ENCODE measurements at regions not wholly inside any gene's neighbourhood (a gene's known extent, or its start where the extent isn't known, plus 50 kb on each side); places are given as distances from the start of the nearest gene placed in this dataset.
A peak's percentile ranks its signal among the peaks of the same experiment; 100 is the strongest.

- Histone ChIP-seq H4K5ac (ENCODE audit: insufficient read length, low read depth, low read length) (no peak overlapping the region), H4K91ac (ENCODE audit: insufficient read length, low read depth, low read length) (no peak overlapping the region), H4K8ac (replicated peaks; ENCODE audit: insufficient read length, low read depth, low read length) (no peak overlapping the region), H3K18ac (ENCODE audit: insufficient read length, low read depth, low read length) (no peak overlapping the region), H2AK5ac (ENCODE audit: insufficient read length, low read length) (no peak overlapping the region), H3K9ac (ENCODE audit: extremely low read depth, insufficient read length, low read length) (no peak overlapping the region), H3K23ac (ENCODE audit: insufficient read length, low read depth, low read length) (no peak overlapping the region), H2BK12ac (ENCODE audit: insufficient read length, low read depth, low read length) (no peak overlapping the region), H3K79me2 (ENCODE audit: insufficient read depth, low read length) (no peaks in the 10 kb centered on the region), H2BK120ac (ENCODE audit: low read depth, low read length, poor library complexity, severe bottlenecking) (no peak overlapping the region), H3K27ac (ENCODE audit: insufficient read length, low read depth, low read length) (no peak overlapping the region), H3K56ac (ENCODE audit: insufficient read length, low read depth, low read length) (no peak overlapping the region), H2BK15ac (ENCODE audit: low read depth, low read length) (no peak overlapping the region), H3K27me3 (ENCODE audit: insufficient read depth, low read length) (no peaks in the 10 kb centered on the region), H3K79me1 (ENCODE audit: insufficient read depth, low read depth, low read length, poor library complexity, severe bottlenecking) (no peaks in the 10 kb centered on the region), H3K23me2 (ENCODE audit: insufficient read length, low read depth, low read length, poor library complexity, severe bottlenecking) (peaks cover 5% of the 10 kb centered on the region), H4K20me1 (ENCODE audit: control insufficient read depth, insufficient read depth, insufficient read length) (no peaks in the 10 kb centered on the region), H3K4ac (ENCODE audit: low read depth, low read length) (no peak overlapping the region), H3T11ph (ENCODE audit: low read length) (no peak overlapping the region), H2BK5ac (ENCODE audit: insufficient read length, low read length) (no peak overlapping the region), H2AFZ (ENCODE audit: low read length) (peak overlapping the region; percentile 71), H2BK20ac (ENCODE audit: low read depth, low read length, poor library complexity, severe bottlenecking) (no peak overlapping the region), H3K4me2 (ENCODE audit: insufficient read depth, insufficient read length, low read length) (no peak overlapping the region), H3K4me1 (ENCODE audit: insufficient read depth, low read length) (no peaks in the 10 kb centered on the region), H3K9me3 (ENCODE audit: control insufficient read depth, low read depth, low read length) (no peaks in the 10 kb centered on the region), H3K14ac (ENCODE audit: insufficient read depth, low read length) (no peak overlapping the region)
- Mint-ChIP-seq H3K27ac (no peak overlapping the region), H3K9me3 (no peaks in the 10 kb centered on the region), H3K27me3 (ENCODE audit: low read depth) (no peaks in the 10 kb centered on the region; the same call in 1 of the 2 replicates), H3K4me1 (no peaks in the 10 kb centered on the region), H3K36me3 (ENCODE audit: insufficient read depth in 1 of 3, low read depth in 3 of 3) (no peaks in the 10 kb centered on the region), H3K4me3 (no peak overlapping the region)
- DNase-seq: peak; percentile 83
- no peak for TF ChIP-seq CTCF (conservative IDR thresholded peaks at IDR 0.05)
- no CpG with 5 or more reads among the region's 49 CpGs for WGBS (ENCODE audit: extremely low coverage, insufficient read length, low lambda C conversion rate)
These were observed 485.3 kb downstream of the UQCRFS1 start for GRCh38 chr19:28727480-28728159.
